SKM-1 (cell line): ENCODE measurements at regions not wholly inside any gene's neighbourhood (a gene's known extent, or its start where the extent isn't known, plus 50 kb on each side); places are given as distances from the start of the nearest gene placed in this dataset.
"Not testable (repeated sequence)": the region's sequence is repeated elsewhere in the genome, so short reads cannot be mapped to it uniquely, and the experiment has no call there.

Experiments used
- DNase-seq: peaks from one replicate; lab custom pipeline; 2025; ENCODE audit not compliant: unreplicated experiment; lab: John Stamatoyannopoulos, UW

DNA sequence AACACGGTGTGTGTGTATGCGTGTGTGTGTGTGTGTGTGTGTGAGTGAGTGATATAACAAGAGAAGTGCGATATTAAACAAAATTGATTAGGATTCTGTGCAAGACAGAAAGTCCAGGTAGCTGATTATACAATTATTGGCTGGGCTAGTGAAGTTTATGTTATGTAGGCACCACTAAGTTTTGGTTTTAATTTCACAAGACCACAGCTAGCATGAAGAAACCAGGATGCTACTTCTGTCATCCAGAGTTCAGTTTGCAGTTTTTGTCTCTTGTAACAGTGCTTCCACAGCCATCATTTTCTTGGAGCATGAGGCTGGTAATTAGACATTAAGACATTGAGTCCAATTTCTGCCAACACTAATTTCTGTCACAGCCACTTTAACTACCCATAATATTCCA is 1590.2 kb upstream of the B3GALT2 start:
- DNase-seq: no peak

DNA sequence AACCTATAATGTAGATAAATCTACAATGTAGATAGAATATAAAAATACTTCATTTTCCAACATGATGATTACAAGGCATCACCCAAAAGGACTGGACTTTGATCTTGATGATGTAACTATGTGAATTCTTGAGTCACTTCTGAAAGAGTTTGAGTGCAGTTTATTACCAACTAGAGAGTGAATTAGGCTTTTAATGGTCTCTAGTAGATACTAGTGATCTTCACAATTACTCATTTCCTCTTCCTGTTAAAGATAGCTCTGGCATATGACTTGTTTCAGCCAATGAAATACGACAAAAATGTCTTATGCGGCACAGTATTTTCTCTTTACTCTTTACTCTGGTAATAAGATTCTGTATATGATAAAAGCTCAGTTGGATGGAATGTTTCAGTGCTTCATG is 1588.1 kb upstream of the B3GALT2 start:
- DNase-seq: no peak

DNA sequence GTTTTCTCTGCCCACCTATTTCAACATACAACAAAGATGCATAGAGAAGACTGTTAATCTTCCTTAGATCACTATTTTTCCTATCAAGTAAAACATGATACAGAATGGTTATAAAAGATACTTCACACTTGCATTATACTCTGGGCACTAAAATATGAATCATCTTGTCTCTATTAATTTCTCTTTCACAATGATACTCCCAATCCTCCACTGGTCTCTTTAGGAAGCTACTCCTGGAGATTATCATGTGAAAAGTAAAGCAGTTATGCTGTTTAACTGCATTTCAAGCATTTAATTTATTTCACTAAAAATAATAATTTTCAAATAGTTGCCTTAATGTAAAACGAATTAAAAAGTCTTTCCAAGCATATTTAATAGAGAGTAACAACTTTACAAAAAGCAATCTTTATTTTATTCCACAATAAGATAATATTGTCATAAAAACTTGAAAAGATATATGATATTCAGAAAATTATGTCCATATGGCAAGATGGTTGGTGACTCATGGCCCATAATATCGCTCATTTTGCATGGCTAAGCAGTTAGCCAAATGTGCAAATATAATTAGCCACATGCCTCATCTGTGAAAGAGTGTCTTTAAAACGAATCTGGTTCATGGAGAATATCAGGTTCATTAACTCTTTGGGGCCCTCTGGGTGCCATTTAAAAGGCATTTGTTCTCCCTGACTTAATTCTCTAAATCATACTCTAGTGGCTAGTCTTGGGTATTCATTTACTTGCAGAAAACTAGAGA is 1569.0 kb upstream of the B3GALT2 start:
- no peak for DNase-seq

DNA sequence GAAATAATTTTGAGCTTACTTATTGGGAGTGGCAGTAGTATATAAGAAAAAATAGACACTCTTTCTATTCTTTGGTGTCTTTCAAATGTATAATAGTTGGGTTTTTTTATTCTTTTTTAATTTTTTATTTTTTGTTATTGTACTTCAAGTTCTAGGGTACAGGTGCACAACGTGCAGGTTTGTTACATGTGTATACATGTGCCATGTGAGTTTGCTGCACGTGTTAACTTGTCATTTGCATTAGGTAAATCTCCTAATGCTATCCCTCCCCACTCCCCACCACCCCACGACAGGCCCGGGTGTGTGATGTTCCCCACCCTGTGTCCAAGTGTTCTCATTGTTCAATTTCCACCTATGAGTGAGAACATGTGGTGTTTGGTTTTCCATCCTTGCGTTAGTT is 1552.4 kb upstream of the B3GALT2 start:
- not testable (repeated sequence) for DNase-seq

DNA sequence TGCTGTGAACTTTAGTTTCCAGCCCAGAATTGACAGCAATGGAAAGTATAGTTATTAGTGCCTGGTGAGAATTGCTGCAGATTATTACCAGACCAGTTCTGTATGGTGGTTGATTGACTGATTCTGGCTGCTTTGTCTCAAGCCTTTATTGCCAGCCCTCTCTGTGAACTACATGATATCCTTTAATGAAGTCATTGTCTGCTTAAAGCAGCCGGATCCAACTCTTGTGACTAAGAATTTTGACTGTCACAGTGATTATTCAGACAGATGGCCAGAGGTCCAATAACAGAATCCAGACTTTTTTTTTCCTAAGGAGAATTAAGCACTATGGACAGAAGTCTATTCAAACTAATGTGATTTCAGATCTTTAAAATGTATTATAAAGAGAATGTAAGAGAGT is 1548.6 kb upstream of the B3GALT2 start:
- no peak for DNase-seq

DNA sequence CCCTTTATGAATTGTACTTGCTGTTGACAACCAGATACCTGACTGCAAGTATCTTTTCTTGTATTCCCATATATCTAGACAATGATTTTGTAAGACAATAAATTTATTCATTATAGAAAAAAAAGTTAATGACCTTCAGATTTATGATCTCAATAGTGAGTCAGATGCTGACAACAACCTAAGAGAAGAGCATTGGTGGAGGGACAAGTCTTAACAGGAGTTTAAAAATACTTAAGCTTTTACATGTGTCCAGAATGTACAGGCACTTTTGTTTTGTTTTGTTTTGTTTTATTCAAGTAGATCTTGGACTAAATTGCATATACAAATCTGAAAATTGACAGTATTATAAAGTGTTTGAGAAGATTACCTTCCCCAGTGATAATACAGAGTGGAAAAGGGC is 1544.6 kb upstream of the B3GALT2 start:
- no peak for DNase-seq

DNA sequence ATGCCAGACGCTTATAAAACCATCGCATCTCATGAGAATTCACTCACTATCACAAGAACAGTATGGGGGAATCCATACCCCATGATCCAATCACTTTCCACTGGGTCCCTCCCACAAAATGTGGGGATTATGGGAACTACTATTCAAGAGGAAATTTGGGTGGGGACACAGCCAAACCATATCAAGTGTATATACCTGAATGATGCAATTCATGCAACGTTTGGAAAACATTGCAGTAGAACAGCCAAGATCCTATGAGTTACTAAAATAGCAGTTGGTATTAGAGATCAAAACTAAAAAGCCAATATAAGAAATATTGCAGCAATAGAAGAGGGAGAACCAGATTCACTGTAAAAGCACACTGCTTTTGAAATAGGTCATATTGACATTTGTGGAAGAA is 1543.9 kb upstream of the B3GALT2 start:
- DNase-seq: no peak

DNA sequence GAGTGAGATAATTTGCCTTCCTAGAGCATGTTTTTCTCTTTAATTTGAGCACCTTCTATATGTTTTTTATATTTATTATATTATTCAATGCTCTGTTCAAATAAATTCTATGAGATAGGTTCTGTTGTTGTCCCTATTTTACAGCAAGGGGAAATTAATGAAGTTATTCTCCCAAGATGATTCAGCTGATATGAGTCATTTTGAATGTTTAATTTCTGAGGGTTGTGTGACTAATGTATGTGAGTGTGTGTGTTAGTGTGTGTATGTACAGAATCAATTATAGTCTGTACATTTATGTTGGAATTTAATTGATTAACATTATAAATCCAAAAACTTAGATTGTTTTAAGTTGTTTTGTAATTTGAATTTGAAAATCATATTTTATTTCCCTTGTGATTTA is 1536.7 kb upstream of the B3GALT2 start:
- DNase-seq: no peak

DNA sequence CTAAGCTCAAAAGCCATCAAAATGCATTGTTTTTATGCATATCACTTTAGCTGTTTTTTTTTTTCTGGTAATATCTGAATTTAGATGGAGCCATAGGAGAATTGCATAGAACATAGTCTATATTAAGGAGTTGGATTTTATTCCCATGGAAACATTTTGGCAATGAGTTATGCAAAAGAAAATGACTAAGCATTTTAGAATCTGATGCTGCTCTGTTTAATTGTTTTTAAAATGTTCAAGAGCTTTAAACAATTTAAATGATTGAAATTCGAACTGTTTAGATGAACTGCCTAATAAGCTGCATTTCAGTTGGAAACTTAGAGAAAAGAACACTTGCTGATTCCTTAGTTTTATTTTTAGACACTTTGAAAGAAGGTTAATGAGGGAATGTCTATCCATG is 1531.5 kb upstream of the B3GALT2 start:
- DNase-seq: no peak

DNA sequence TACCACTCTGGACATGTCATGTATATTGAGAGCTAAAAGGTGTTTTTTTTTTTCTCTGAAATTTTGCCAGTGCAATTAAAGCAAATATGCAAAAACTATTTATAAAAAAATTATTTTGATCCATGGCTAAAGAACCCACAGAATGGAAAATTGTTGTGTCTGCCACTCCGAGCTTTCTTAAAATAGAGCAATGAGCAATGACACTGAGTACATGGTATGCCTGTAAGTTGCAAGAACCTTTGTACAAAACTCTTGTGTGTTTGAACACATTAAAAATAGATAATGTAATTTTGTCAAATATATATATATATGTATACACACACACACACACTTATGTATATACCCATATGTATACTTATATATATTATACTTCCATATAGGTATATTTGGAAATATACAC is 1530.9 kb upstream of the B3GALT2 start:
- DNase-seq: no peak

DNA sequence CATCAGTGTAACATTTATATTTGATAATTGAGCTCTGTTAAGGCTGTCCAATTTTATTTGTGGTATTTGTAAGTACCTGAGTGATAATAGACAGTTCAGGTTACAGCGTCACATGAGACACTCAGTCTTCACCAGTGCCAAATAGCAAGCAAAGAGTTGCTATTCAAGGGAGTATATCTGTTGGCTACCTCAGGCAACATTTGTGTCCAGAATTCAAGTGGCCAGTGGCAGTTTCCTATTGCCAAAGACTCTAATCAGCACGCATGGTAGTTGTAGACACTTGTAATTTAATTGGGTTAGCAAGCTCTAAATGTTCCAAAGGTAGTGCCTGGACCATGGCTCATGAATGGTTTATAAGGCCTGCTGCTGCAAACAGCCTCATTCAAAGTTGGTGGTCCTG is 1524.3 kb upstream of the B3GALT2 start:
- DNase-seq: no peak

DNA sequence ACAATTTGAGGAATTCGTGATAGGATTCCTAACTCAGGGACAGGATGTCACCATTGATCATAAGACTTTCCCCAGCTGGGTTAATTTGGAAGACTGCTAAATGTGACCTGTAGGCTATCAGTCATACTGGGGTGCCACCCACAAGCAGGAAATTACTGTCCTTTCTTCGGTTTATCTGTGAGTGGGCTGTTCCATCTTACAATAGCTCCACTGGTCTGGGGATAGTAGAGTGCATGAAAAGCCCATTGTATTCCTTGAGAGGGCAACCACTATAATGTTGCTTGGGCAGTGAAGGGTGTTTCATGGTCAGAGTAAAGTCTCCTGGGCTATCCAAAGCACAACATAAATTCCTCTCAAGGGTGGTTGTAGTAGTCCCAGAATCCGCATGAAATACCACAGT is 1523.0 kb upstream of the B3GALT2 start:
- DNase-seq: no peak

DNA sequence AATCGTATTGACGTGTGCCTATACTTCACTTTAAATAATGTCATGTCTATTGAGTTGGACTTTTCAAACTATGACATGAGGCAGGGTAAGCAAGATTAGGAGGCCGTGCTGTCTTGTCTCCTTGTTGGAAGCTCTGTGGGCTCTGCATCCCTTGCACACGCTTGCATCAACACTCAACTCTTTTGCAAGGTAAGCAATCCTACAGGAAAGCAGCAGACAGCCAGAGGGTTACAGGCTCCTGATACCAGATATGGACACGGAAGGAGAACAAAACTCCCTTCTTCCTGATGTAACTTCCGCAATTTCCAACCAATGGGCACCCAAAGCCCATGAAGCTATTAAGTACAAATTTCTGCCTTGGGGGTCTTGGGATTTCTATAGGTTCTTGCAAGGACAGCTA is 1520.7 kb upstream of the B3GALT2 start:
- no peak for DNase-seq

DNA sequence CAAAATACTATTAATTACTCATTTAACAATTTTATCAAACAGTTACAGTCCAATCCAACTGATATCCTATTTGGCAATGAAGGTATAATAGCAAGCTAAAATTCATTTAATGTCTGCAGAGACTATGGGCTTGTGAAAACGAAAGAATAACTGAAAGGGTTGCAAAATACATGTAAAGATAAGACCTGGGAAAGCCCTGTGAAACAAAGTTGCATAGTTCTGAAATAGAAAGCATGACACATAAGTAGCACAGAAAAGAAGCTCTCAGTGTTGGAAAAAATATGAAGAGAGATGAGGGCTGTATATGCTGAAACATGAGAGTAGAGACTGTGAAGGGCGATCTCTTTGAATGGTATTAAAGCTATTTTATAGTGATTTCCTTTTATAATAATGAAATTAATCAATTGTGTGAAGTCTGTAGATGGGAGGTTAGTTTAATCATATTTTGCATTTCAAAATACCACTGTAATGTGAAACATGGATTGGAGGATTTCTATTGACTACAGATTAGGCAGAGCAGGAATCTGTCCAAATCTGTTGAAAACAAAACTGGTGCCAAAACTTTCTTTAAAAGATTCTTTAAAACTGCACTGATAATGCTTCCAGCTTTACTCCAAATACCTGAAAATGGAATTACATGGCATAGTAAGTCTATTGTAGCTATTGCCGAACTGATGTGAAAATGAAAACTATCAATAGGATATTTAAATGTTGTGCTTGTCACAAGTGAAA is 1518.9 kb upstream of the B3GALT2 start:
- DNase-seq: no peak

DNA sequence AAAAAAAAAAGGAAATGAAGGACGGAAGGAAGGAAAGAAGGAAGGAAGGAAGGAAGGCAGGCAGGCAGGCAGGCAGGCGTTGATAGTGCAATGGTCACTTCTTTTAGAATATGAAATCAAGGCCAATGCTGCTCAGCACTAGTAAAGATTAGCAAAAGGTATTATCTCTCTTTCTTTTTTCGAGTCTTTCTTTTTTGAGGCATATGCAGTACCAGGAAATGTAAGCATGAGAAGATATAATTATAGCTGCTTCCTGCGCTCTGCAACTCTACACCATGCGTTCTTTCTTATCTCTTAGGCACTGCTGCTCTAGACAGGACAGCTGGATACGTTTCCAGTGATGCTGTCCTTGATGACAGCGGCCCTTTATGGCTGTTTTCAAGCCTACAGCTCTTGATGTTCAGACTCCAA is 1512.5 kb upstream of the B3GALT2 start:
- DNase-seq: no peak

DNA sequence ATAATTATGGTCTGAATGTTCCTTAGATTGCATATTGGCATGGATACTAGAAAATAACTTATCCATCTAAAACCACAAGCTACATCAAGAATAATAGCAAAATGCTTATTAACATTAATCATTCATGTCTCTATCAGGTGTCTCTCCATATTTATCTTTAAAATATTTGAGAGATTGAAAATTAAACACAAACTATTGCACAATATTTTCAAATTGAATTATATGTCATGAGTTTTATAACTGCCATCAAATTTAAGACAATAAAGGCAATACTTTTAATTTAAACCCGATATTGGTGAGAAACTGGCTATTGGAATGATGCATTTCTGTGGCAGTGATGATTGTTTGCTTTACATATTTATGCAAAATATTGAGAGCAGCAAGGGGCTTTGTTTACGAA is 1506.8 kb upstream of the B3GALT2 start:
- no peak for DNase-seq

DNA sequence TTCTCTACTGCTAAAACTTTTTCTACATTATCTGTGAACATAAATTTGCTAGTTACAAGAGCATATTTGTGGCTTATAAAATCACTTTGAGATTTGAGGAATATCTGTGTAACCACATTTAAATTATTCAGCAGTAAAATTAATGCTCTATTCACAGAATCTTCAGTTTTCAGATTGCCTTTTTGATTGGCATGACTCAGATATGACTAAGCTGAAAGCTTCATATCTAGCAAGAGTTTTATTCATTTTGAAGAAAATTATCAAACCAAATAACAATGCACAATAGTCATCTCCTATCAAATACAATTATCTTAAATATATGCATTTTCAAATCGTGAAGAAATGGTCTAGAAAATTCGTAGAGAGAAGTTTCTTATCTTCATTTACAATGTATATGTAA is 1498.2 kb upstream of the B3GALT2 start:
- DNase-seq: no peak

DNA sequence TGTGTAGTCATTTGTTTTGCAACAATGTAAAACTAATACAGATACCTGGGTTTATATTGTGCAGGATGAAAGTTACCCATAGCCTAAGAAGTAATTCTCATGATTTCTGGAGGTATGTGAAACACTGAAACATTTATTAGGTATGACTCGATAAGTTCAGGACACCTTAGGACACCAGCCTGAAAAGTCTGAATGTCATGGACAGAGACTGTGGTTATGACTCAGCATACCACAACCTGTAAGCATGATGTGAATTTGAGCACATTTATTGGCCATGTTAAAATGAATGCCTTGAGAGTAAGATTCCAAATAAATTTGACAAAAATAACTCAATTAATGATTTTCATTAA is 1471.7 kb upstream of the B3GALT2 start:
- no peak for DNase-seq

DNA sequence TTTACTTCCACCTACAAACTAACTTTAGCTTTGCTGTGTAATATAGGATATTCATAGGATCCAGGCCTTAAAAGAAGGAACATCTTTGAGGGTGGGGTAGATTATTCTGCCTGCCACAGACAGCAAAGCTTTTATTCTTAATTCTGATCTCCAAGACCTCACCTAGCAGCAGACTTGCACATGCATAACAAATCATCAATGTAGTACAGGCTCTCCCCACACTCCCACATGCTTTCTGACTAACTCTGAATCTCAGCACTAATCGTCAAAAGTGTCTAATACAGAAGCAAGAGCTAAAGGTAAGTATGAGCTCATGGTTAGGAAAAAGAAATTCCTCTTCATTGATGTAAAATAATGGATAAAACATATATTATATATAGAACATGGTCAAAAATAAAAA is 1468.5 kb upstream of the B3GALT2 start:
- DNase-seq: no peak

DNA sequence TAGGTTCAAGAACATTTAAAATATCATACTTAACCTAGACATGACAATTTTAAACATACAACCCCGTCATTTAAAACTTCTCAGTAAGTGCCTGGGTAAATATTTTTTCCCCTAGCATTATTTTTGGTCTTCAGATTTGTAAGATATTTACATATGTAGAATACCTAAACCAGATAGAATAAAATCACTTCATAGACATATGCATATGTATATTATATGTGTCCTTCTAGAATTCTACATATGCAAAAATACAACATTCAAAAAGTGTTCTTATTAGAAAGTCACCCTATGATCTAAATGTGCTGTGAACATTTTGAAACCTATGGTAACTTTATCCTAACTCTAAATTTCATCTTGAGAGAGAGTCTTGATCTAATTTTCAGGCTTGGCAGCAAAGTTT is 1467.0 kb upstream of the B3GALT2 start:
- no peak for DNase-seq

DNA sequence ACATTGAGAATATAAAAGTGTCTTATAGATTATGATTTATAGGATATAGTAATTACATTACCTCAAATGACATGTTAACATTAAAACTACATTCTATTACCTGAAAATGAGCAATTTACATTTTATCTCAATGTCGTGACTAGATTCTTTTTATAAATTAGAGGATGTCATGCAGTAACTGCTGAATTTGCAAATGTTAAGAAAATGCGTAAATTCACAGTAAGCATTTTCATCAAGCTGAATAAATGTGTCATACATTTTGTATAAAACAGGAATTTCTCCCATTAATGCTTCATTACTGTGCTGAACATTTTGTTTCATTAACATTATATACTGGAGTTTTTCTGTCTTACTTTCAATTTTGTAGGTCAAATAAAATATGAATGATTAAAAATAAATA is 1460.7 kb upstream of the B3GALT2 start:
- DNase-seq: no peak

DNA sequence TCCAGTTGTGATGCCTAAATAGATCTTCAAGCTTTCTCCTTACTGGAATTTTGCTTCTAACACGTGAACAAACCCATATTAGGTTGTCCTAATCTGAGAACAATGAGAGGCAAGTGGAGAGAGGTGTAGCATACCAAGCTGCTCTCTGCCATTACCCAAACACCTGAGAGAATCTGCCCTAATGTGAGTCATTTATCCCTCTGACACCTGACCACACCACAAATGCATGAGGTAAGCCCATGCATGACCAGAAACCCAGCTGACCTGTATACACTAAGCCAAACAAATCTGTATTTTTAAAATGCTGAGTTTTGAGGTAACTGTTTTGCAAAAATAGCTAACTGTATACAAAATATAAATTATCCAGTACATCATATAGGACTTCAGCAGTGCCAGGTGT is 1458.1 kb upstream of the B3GALT2 start:
- no peak for DNase-seq

DNA sequence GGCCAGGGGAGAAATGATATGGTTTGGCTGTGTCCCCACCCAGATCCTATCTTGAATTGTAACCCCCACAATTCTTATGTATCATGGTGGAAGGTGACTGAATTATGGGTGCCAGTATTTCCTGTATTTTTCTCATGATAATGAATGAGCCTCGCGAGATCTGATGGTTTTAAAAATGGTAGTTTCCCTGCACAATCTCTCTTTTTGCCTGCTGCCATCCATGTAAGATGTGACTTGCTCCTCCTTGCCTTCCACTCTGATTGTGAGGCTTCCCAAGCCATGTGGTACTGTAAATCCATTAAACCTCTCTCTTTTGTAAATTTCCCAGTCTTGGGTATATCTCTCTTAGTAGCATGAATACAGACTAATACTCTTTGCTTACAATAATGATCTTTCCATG is 1453.9 kb upstream of the B3GALT2 start:
- no peak for DNase-seq
